SK-N-SH (cell line): ENCODE measurements at regions not wholly inside any gene's neighbourhood (a gene's known extent, or its start where the extent isn't known, plus 50 kb on each side); places are given as distances from the start of the nearest gene placed in this dataset.

ENCODE experiments used
- CTCF ChIA-PET: fragments of 300-600, 350-600 bp; formaldehyde crosslinking; extraction: SDS; loops from one replicate; lab custom pipeline; 2021; lab: Yijun Ruan, JAX
- POLR2A ChIA-PET: fragments of 350-600 bp; sonication (Branson Sonifier 250); formaldehyde crosslinking; extraction: SDS; loops from one replicate; lab custom pipeline; 2020; ENCODE audit warnings: antibody characterized with exemption, inconsistent platforms; lab: Yijun Ruan, JAX
- DNase-seq: peaks from one replicate; pipeline ENCODE4 v3.0.0; 2012
- H2AFZ ChIP-seq: fragments of 200-600 bp; sonication (generic); 2 replicates; pipeline ENCODE4 v1.8.1; 2016; ENCODE audit warnings: antibody characterized with exemption, mild to moderate bottlenecking, low read depth
- H3F3A ChIP-seq: fragments of 200-600 bp; sonication (generic); replicated peaks from 2 replicates; pipeline ENCODE3; 2016; ENCODE audit warnings: antibody characterized with exemption, mild to moderate bottlenecking; ENCODE audit not compliant: insufficient read depth
- H3K27ac ChIP-seq, 2 experiments: fragments of 200-500 bp in 1 of 2; fragments of 200-600 bp in 1 of 2; sonication (Bioruptor generic) in 1 of 2; sonication (generic), shearing (Covaris generic) in 1 of 2; 2 replicates each; pipeline versions ENCODE4 v1.5.1 to v1.6.1; 2014 to 2016; ENCODE audit warnings: low read depth in 2 of 2, inconsistent platforms in 1 of 2, low read length in 1 of 2, mild to moderate bottlenecking in 1 of 2, mixed read lengths in 1 of 2
- H3K27me3 ChIP-seq: fragments of 200-600 bp; sonication (generic), shearing (Covaris generic); 2 replicates; pipeline ENCODE4 v1.6.1; 2016; ENCODE audit warnings: mixed run types; ENCODE audit not compliant: insufficient read depth
- H3K36me3 ChIP-seq, 2 experiments: fragments of 200-500 bp in 1 of 2; fragments of 200-600 bp in 1 of 2; sonication (Bioruptor generic) in 1 of 2; sonication (generic) in 1 of 2; replicated peaks in 1 of 2; 2 replicates each; pipeline versions ENCODE3 to v1.5.1; 2014 to 2016; ENCODE audit warnings: low read length in 1 of 2, mild to moderate bottlenecking in 1 of 2; ENCODE audit not compliant: insufficient read depth in 2 of 2, control insufficient read depth in 1 of 2
- H3K4me1 ChIP-seq, 2 experiments: fragments of 200-500 bp in 1 of 2; fragments of 200-600 bp in 1 of 2; sonication (Bioruptor generic) in 1 of 2; sonication (generic), shearing (Covaris generic) in 1 of 2; 2 replicates each; pipeline versions ENCODE4 v1.5.1 to v1.6.1; 2014 to 2016; ENCODE audit warnings: low read depth in 1 of 2, low read length in 1 of 2, mixed run types in 1 of 2; ENCODE audit not compliant: insufficient read depth in 2 of 2, control insufficient read depth in 1 of 2
- H3K4me2 ChIP-seq: fragments of 200-600 bp; sonication (generic), shearing (Covaris generic); 2 replicates; pipeline ENCODE4 v1.6.1; 2017; ENCODE audit warnings: mixed run types
- H3K4me3 ChIP-seq, 2 experiments: fragments of 200-500 bp in 1 of 2; fragments of 200-600 bp in 1 of 2; sonication (Bioruptor generic) in 1 of 2; sonication (generic), shearing (Covaris generic) in 1 of 2; 2 replicates each; pipeline versions ENCODE4 v1.5.1 to v1.8.1; 2014 to 2016; ENCODE audit warnings: low read depth in 2 of 2, inconsistent platforms in 1 of 2, low read length in 1 of 2, mild to moderate bottlenecking in 1 of 2, mixed read lengths in 1 of 2, moderate library complexity in 1 of 2
- H3K79me2 ChIP-seq: fragments of 200-600 bp; sonication (generic); 2 replicates; pipeline ENCODE4 v1.8.1; 2017; ENCODE audit warnings: mild to moderate bottlenecking; ENCODE audit not compliant: insufficient read depth
- H3K9ac ChIP-seq: fragments of 200-600 bp; sonication (generic); 2 replicates; pipeline ENCODE4 v1.6.1; 2017; ENCODE audit warnings: mixed run types
- H3K9me2 ChIP-seq: fragments of 200-600 bp; sonication (generic); 2 replicates; pipeline ENCODE4 v1.6.1; 2017; ENCODE audit warnings: mixed run types
- H3K9me3 ChIP-seq: fragments of 200-600 bp; sonication (generic); 2 replicates; pipeline ENCODE4 v1.6.1; 2017; ENCODE audit warnings: mixed run types, mild to moderate bottlenecking, moderate library complexity
- H4K20me1 ChIP-seq: fragments of 200-600 bp; sonication (generic); 2 replicates; pipeline ENCODE4 v1.6.1; 2017; ENCODE audit warnings: mild to moderate bottlenecking, mixed run types; ENCODE audit not compliant: insufficient read depth
- ELF1 ChIP-seq: IDR thresholded peaks from 2 replicates; pipeline ENCODE4 v1.4.0; 2012
- FOSL2 ChIP-seq: IDR thresholded peaks from 2 replicates; pipeline ENCODE4 v1.4.0; 2012; ENCODE audit warnings: low read depth, mild to moderate bottlenecking, moderate library complexity, borderline replicate concordance
- FOXJ3 ChIP-seq: sonication (generic); formaldehyde crosslinking; IDR thresholded peaks from 2 replicates; pipeline ENCODE4 v1.5.1; 2020; ENCODE audit warnings: mild to moderate bottlenecking, missing genetic modification reagents
- JUND ChIP-seq: IDR thresholded peaks from 2 replicates; pipeline ENCODE4 v1.4.0; 2012
- RAD21 ChIP-seq: IDR thresholded peaks from 2 replicates; pipeline ENCODE4 v1.6.1; 2012; ENCODE audit warnings: mild to moderate bottlenecking, low read length
- SMC3 ChIP-seq: IDR thresholded peaks from 2 replicates; pipeline ENCODE4 v1.6.1; 2012; ENCODE audit warnings: low read depth, low read length, improper control_type of control experiment
- TAF1 ChIP-seq: IDR thresholded peaks from 2 replicates; pipeline ENCODE4 v1.6.1; 2012; ENCODE audit warnings: low read depth, mild to moderate bottlenecking, low read length, moderate library complexity, borderline replicate concordance
- TCF12 ChIP-seq: IDR thresholded peaks from 2 replicates; pipeline ENCODE4 v1.4.0; 2012
- TEAD4 ChIP-seq: IDR thresholded peaks from 2 replicates; pipeline ENCODE4 v1.4.0; 2012; ENCODE audit warnings: mild to moderate bottlenecking, borderline replicate concordance; ENCODE audit not compliant: insufficient read depth
- YY1 ChIP-seq: IDR thresholded peaks from 2 replicates; pipeline ENCODE4 v1.4.0; 2012; ENCODE audit warnings: low read depth, mild to moderate bottlenecking
- WGBS: methylation state at CpG from one replicate; pipeline ENCODE4 v1.1.6; 2017; ENCODE audit warnings: low lambda C conversion rate; 5-methylcytosine and 5-hydroxymethylcytosine counted together
- TF ChIP-seq, protein P1 (sequence below): fragments of 200-600 bp; sonication (generic); IDR thresholded peaks from 2 replicates; pipeline ENCODE4 v1.6.1; 2017; ENCODE audit warnings: antibody characterized with exemption, mild to moderate bottlenecking, moderate library complexity
- TF ChIP-seq, protein P2 (sequence below): IDR thresholded peaks from 2 replicates; pipeline ENCODE4; 2012
- TF ChIP-seq, protein P3 (sequence below): fragments of 150-350 bp; IDR thresholded peaks from 2 replicates; pipeline ENCODE4 v1.6.1; 2016; ENCODE audit warnings: mild to moderate bottlenecking, low read depth, low read length

DNA sequence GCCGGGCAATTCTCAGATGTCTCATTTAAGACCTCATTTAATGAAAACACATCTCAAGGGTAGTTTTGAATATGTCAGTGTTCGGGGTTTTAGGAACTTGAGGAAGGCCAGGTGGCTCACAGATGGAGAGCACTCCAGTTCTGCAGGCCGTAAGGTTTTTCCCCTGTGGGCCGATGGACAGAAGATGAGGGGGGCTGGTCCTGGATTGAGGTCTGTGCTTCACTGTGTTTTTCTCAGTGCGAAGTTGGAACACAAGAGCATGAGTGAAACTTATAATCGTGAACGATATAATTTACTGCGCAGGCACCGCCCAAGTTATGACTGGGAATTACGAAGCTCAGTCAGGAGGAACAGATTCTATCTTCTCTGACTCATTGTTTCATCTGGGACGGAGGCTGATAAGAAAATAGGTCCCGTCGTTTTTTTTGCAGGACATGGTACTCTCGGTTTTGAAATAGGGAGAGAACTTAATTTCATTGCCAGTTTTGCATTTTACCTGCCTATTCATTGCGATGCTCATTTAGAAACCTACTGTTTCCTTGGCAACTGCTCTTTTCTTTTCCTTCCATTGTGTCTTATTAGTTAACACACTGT lies 591.0 kb upstream of the PFKP start (continued):
- TF ChIP-seq YY1 = no peak
- no peak for TF ChIP-seq JUND
- no peak for TF ChIP-seq TEAD4
- no peak for TF ChIP-seq FOXJ3 (CRISPR knock-in tag)
- TF ChIP-seq RAD21 = no peak
- TF ChIP-seq, protein P1, sequence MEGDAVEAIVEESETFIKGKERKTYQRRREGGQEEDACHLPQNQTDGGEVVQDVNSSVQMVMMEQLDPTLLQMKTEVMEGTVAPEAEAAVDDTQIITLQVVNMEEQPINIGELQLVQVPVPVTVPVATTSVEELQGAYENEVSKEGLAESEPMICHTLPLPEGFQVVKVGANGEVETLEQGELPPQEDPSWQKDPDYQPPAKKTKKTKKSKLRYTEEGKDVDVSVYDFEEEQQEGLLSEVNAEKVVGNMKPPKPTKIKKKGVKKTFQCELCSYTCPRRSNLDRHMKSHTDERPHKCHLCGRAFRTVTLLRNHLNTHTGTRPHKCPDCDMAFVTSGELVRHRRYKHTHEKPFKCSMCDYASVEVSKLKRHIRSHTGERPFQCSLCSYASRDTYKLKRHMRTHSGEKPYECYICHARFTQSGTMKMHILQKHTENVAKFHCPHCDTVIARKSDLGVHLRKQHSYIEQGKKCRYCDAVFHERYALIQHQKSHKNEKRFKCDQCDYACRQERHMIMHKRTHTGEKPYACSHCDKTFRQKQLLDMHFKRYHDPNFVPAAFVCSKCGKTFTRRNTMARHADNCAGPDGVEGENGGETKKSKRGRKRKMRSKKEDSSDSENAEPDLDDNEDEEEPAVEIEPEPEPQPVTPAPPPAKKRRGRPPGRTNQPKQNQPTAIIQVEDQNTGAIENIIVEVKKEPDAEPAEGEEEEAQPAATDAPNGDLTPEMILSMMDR = no peak
- TF ChIP-seq, all 33 proteins: peak for 0

DNA sequence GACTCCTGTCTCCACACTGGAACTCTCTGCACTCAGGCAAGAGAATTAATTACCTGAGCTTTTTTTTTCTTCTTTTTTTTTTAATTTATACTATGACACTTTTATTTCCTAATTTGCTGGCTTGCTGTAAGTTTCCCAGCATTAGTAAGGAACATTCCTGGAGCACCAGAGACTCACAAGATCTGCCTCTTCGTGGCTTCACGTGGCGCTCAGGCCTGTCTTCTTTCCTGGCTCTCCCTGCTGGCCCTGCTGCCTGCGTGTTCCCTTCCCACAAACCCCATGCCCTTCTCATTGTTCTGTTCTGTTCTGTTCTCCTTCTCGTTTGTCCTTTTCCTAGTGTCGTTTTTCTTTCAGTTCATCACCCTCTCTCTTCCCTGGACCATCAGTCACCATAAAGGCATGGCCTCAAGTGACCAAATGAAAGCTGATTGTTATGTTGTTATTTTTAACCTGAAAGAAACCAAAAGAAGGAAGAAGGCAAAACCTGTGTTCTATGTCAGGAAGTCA lies 591.6 kb upstream of the PFKP start:
- WGBS = 27% methylated on average over 6 of the region's 6 CpGs
- no peaks in the 10 kb centered on the region for H3K79me2 ChIP-seq
- H2AFZ ChIP-seq = no peak overlapping the region
- CTCF ChIA-PET = interaction anchor here (0.7 kb wide), 1 partner anchor 13 kb away, joined by 3 read pairs; no protein-coding TSS in a partner anchor
- H3K9me2 ChIP-seq = no peaks in the 10 kb centered on the region
- H3K9ac ChIP-seq = no peak overlapping the region
- TF ChIP-seq TCF12 (no peak), JUND (no peak), FOSL2 (no peak), FOXJ3 (CRISPR knock-in tag) (no peak)
- TF ChIP-seq, protein P2, sequence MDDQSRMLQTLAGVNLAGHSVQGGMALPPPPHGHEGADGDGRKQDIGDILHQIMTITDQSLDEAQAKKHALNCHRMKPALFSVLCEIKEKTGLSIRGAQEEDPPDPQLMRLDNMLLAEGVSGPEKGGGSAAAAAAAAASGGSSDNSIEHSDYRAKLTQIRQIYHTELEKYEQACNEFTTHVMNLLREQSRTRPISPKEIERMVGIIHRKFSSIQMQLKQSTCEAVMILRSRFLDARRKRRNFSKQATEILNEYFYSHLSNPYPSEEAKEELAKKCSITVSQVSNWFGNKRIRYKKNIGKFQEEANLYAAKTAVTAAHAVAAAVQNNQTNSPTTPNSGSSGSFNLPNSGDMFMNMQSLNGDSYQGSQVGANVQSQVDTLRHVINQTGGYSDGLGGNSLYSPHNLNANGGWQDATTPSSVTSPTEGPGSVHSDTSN = no peak
- TF ChIP-seq, protein P3, sequence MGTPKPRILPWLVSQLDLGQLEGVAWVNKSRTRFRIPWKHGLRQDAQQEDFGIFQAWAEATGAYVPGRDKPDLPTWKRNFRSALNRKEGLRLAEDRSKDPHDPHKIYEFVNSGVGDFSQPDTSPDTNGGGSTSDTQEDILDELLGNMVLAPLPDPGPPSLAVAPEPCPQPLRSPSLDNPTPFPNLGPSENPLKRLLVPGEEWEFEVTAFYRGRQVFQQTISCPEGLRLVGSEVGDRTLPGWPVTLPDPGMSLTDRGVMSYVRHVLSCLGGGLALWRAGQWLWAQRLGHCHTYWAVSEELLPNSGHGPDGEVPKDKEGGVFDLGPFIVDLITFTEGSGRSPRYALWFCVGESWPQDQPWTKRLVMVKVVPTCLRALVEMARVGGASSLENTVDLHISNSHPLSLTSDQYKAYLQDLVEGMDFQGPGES = no peak
- TF ChIP-seq, all 33 proteins: peak for 0
- Histone ChIP-seq H3K4me1 (peaks cover 0 to 9% of the 10 kb centered on the region in 2 experiments; a peak in 1 of 4 replicates), H3K4me2 (no peak overlapping the region), H3K27me3 (no peaks in the 10 kb centered on the region), H3K27ac (no peak overlapping the region; a peak in 1 of 4 replicates), H3K36me3 (no peaks in the 10 kb centered on the region), H3K9me3 (no peaks in the 10 kb centered on the region), H3K4me3 (no peak overlapping the region), H4K20me1 (no peaks in the 10 kb centered on the region), H3F3A (no peaks in the 10 kb centered on the region)
- DNase-seq = no peak
- POLR2A ChIA-PET = no interaction called here

DNA sequence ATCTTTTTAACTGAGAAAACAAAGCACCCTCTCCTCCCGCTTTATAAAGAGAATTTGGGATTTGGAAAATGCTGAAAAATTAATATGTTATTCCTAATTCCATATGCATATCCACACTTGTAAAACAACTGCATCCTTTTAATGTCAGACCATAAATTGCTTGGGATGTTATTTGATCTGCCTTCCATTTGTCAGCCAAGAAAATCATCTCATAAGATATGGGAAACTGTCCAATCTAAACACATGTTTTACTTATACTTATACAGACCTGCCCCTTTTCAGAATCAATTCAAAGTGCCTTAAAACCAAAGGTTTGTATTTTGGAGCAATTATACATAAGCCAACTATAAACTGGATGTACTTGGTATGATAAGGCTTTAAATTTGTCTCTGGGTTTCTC lies 595.5 kb upstream of the PFKP start:
- DNase-seq = no peak
- Histone ChIP-seq H3K4me1 (peaks cover 0 to 3% of the 10 kb centered on the region in 2 experiments; a peak in 1 of 4 replicates), H3K4me2 (no peak overlapping the region), H4K20me1 (no peaks in the 10 kb centered on the region), H3K27ac (no peak overlapping the region), H2AFZ (no peak overlapping the region), H3K4me3 (no peak overlapping the region), H3K9me2 (no peaks in the 10 kb centered on the region), H3K36me3 (no peaks in the 10 kb centered on the region), H3K9me3 (peaks cover 7% of the 10 kb centered on the region; the same call in 1 of the 2 replicates), H3F3A (no peaks in the 10 kb centered on the region), H3K9ac (no peak overlapping the region), H3K79me2 (no peaks in the 10 kb centered on the region), H3K27me3 (no peaks in the 10 kb centered on the region)
- ChIA-PET CTCF (no interaction called here), POLR2A (interaction anchor here (0.6 kb wide), 1 partner anchor 564 kb away, joined by 3 read pairs; no protein-coding TSS in a partner anchor)
- WGBS = 60% methylated on average over 1 of the region's 1 CpG
- TF ChIP-seq ELF1 (no peak), TAF1 (no peak), SMC3 (no peak)
- TF ChIP-seq, protein P2 = no peak
